Osteoblast (primary cell): ENCODE measurements at regions not wholly inside any gene's neighbourhood (a gene's known extent, or its start where the extent isn't known, plus 50 kb on each side); places are given as distances from the start of the nearest gene placed in this dataset.

Source experiments
- DNase-seq: peaks from one replicate; pipeline ENCODE4 v3.0.0; 2011; ENCODE audit warnings: low spot score, mixed read lengths; ENCODE audit not compliant: insufficient read length; ENCODE audit errors: missing footprints
- H2AFZ ChIP-seq: 2 replicates; pipeline ENCODE4 v1.6.0; 2011; ENCODE audit warnings: mild to moderate bottlenecking, low read length
- H3K27ac ChIP-seq: 2 replicates; pipeline ENCODE4 v1.5.1; 2011; ENCODE audit warnings: mild to moderate bottlenecking, low read depth, low read length, moderate library complexity
- H3K27me3 ChIP-seq: 2 replicates; pipeline ENCODE4 v1.6.0; 2012; ENCODE audit warnings: mild to moderate bottlenecking, control low read depth, inconsistent platforms, low read length, moderate library complexity; ENCODE audit not compliant: insufficient read depth
- H3K36me3 ChIP-seq: 2 replicates; pipeline ENCODE4 v1.5.1; 2011; ENCODE audit warnings: mild to moderate bottlenecking, low read length, control low read depth, moderate library complexity; ENCODE audit not compliant: insufficient read depth
- H3K4me1 ChIP-seq: 2 replicates; pipeline ENCODE4 v1.5.1; 2011; ENCODE audit warnings: mild to moderate bottlenecking, low read length, control low read depth, moderate library complexity; ENCODE audit not compliant: insufficient read depth
- H3K4me2 ChIP-seq: 2 replicates; pipeline ENCODE4 v1.6.0; 2011; ENCODE audit warnings: mild to moderate bottlenecking, low read length; ENCODE audit not compliant: insufficient read depth
- H3K4me3 ChIP-seq: fragments of 200-600 bp; sonication (generic); 3 replicates; pipeline ENCODE4 v1.5.1; 2012; ENCODE audit warnings: mild to moderate bottlenecking, low read length, inconsistent platforms; ENCODE audit not compliant: insufficient read depth
- H3K79me2 ChIP-seq: 2 replicates; pipeline ENCODE4 v1.6.0; 2012; ENCODE audit warnings: mild to moderate bottlenecking, low read length, control low read depth, inconsistent platforms; ENCODE audit not compliant: insufficient read depth
- H3K9me3 ChIP-seq: 2 replicates; pipeline ENCODE4 v1.5.1; 2011; ENCODE audit warnings: low read depth, low read length, control low read depth
- H4K20me1 ChIP-seq: 2 replicates; pipeline ENCODE4 v1.6.0; 2012; ENCODE audit warnings: mild to moderate bottlenecking, low read length, control low read depth; ENCODE audit not compliant: insufficient read depth
- TF ChIP-seq, protein P1 (sequence below): IDR thresholded peaks from 2 replicates; pipeline ENCODE4 v1.5.1; 2011; ENCODE audit warnings: mild to moderate bottlenecking, low read depth, low read length, moderate library complexity; ENCODE audit errors: extremely low read depth

GRCh38 chr4:125663896-125664767, 349.4 kb downstream of the FAT4 start:
- no peak for DNase-seq
- no peak overlapping the region for H3K4me3 ChIP-seq
- H3K9me3 ChIP-seq, result no peaks in the 10 kb centered on the region
- no peaks in the 10 kb centered on the region for H3K27me3 ChIP-seq
- no peak overlapping the region for H3K4me2 ChIP-seq
- no peaks in the 10 kb centered on the region for H3K79me2 ChIP-seq
- no peak overlapping the region for H3K27ac ChIP-seq
- H3K4me1 ChIP-seq, result no peaks in the 10 kb centered on the region
- H3K36me3 ChIP-seq, result no peaks in the 10 kb centered on the region
- TF ChIP-seq, protein P1, sequence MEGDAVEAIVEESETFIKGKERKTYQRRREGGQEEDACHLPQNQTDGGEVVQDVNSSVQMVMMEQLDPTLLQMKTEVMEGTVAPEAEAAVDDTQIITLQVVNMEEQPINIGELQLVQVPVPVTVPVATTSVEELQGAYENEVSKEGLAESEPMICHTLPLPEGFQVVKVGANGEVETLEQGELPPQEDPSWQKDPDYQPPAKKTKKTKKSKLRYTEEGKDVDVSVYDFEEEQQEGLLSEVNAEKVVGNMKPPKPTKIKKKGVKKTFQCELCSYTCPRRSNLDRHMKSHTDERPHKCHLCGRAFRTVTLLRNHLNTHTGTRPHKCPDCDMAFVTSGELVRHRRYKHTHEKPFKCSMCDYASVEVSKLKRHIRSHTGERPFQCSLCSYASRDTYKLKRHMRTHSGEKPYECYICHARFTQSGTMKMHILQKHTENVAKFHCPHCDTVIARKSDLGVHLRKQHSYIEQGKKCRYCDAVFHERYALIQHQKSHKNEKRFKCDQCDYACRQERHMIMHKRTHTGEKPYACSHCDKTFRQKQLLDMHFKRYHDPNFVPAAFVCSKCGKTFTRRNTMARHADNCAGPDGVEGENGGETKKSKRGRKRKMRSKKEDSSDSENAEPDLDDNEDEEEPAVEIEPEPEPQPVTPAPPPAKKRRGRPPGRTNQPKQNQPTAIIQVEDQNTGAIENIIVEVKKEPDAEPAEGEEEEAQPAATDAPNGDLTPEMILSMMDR, result no peak
- no peak overlapping the region for H2AFZ ChIP-seq
- H4K20me1 ChIP-seq, result no peaks in the 10 kb centered on the region

DNA sequence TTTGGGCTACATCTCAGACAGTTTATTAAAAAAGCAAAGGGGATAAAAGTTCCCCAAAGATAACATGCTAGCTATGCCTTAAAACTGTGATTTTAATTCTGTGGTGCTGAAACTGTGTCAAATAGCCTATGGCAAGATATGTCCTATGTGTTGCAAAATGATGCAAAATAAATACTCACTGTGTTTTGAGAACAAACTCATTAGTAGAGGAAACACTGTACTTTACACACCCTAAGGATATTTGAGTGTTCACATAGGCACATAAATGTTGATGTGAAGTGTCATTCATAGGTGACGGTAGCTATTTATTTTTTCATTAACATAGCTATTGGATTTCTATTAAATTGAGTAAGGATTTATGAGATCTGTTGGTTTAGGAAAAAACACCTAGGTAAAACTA, 351.9 kb downstream of the FAT4 start:
- TF ChIP-seq, protein P1, result no peak
- Histone ChIP-seq H3K4me1 (no peaks in the 10 kb centered on the region), H4K20me1 (no peaks in the 10 kb centered on the region), H2AFZ (no peak overlapping the region), H3K79me2 (no peaks in the 10 kb centered on the region), H3K4me2 (no peak overlapping the region), H3K36me3 (no peaks in the 10 kb centered on the region), H3K27ac (no peak overlapping the region), H3K27me3 (no peaks in the 10 kb centered on the region), H3K4me3 (no peak overlapping the region), H3K9me3 (no peaks in the 10 kb centered on the region)
- DNase-seq, result no peak

DNA sequence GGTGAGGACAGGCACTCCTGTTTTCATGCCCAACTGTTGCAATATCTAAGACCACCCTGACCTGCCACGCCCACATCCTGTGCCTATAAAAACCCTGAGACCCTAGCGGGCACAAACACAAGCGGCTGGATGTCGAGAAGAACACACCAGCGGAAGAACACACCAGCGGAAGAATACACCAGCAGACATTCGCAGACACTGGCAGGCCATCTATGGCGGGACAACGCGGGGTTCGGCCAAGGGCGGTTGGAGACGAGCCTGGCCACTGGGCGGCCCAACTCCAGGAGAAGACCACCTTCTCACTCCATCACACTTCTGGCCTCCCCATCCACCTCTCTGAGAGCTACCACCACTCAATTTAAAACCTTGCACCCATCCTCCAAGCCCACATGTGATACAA, 361.4 kb downstream of the FAT4 start:
- no peak overlapping the region for H3K27ac ChIP-seq
- DNase-seq, result no peak
- no peaks in the 10 kb centered on the region for H3K27me3 ChIP-seq
- H3K79me2 ChIP-seq, result no peaks in the 10 kb centered on the region
- H3K4me3 ChIP-seq, result no peak overlapping the region
- H3K36me3 ChIP-seq, result no peaks in the 10 kb centered on the region
- H3K9me3 ChIP-seq, result no peaks in the 10 kb centered on the region
- TF ChIP-seq, protein P1, result no peak
- peaks cover 3% of the 10 kb centered on the region for H3K4me1 ChIP-seq
- no peak overlapping the region for H3K4me2 ChIP-seq
- H2AFZ ChIP-seq, result no peak overlapping the region
- H4K20me1 ChIP-seq, result no peaks in the 10 kb centered on the region

DNA sequence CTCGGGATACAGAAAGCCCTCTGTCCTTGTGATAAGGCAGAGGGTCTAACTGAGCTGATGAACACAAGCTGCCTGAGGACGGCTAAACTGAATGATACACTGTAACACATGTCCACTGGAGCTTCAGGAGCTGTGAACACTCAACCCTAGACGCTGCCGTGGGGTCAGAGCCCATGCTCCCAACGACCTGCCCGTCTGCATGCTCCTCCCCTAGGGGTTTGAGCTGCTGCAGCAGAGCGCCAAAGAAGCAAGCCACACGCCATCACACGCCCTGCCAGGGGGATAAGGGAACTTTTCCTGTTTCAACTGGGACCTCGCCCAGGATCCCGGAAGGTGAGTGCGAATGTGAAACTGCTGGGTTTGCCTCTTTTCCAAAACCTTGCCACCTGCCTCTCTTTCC, 361.8 kb downstream of the FAT4 start:
- H3K27ac ChIP-seq, result no peak overlapping the region
- H3K4me2 ChIP-seq, result no peak overlapping the region
- no peaks in the 10 kb centered on the region for H3K27me3 ChIP-seq
- TF ChIP-seq, protein P1, result no peak
- no peaks in the 10 kb centered on the region for H4K20me1 ChIP-seq
- DNase-seq, result no peak
- H3K79me2 ChIP-seq, result no peaks in the 10 kb centered on the region
- H3K4me1 ChIP-seq, result peaks cover 3% of the 10 kb centered on the region
- H2AFZ ChIP-seq, result no peak overlapping the region
- H3K9me3 ChIP-seq, result no peaks in the 10 kb centered on the region
- no peaks in the 10 kb centered on the region for H3K36me3 ChIP-seq
- no peak overlapping the region for H3K4me3 ChIP-seq
